Heart left ventricle (tissue), 16 donors: ENCODE measurements at regions not wholly inside any gene's neighbourhood (a gene's known extent, or its start where the extent isn't known, plus 50 kb on each side); places are given as distances from the start of the nearest gene placed in this dataset.
"Not testable (repeated sequence)": the region's sequence is repeated elsewhere in the genome, so short reads cannot be mapped to it uniquely, and the experiment has no call there.

Source experiments
- ATAC-seq, 4 donors: fragments of 200-7000 bp; cut with Tn5 transposase; one replicate each; pipeline ENCODE4 v1.9.1; 2020 to 2022; ENCODE audit warnings: moderate library complexity in 4 of 4, mild to moderate bottlenecking in 3 of 4, moderate number of reproducible peaks in 1 of 4
- DNase-seq, 5 donors: peaks; one replicate each; pipeline ENCODE4 v3.0.0-alpha.2; 2020
- H3K27ac ChIP-seq, 12 donors: fragments of 200-600 bp; sonication (generic) in 4 of 12; one replicate each; pipeline versions ENCODE4 v1.5.0 to v1.8.0; 2016 to 2022; ENCODE audit warnings: mild to moderate bottlenecking in 2 of 12
- H3K27me3 ChIP-seq, 9 donors: fragments of 200-600 bp; sonication (generic) in 2 of 9; one replicate each; pipeline versions ENCODE4 v1.5.1 to v1.8.0; 2016 to 2022; ENCODE audit warnings: mild to moderate bottlenecking in 3 of 9
- H3K36me3 ChIP-seq, 9 donors: fragments of 200-600 bp; sonication (generic) in 2 of 9; one replicate each; pipeline versions ENCODE4 v1.5.0 to v1.8.0; 2018 to 2022; ENCODE audit warnings: mild to moderate bottlenecking in 2 of 9
- H3K4me1 ChIP-seq, 12 donors: fragments of 200-600 bp; sonication (generic) in 4 of 12; one replicate each; pipeline versions ENCODE4 v1.5.0 to v1.8.0; 2016 to 2022; ENCODE audit warnings: mild to moderate bottlenecking in 3 of 12
- H3K4me3 ChIP-seq, 12 donors: fragments of 200-600 bp; sonication (generic) in 4 of 12; one replicate each; pipeline versions ENCODE4 v1.5.0 to v1.8.0; 2017 to 2022; ENCODE audit warnings: mild to moderate bottlenecking in 9 of 12, moderate library complexity in 4 of 12
- H3K9me3 ChIP-seq, 12 donors: fragments of 200-600 bp; sonication (generic) in 4 of 12; one replicate each; pipeline versions ENCODE4 v1.5.0 to v1.8.0; 2016 to 2022; ENCODE audit warnings: mild to moderate bottlenecking in 1 of 12
- CTCF ChIP-seq, 12 donors: fragments of 200-600 bp; sonication (generic) in 4 of 12; IDR thresholded peaks; one replicate each; pipeline versions ENCODE4 v1.5.0 to v1.8.0; 2018 to 2022; ENCODE audit warnings: antibody characterized with exemption in 12 of 12, mild to moderate bottlenecking in 5 of 12
- POLR2A ChIP-seq, 2 donors: fragments of 450-650 bp; IDR thresholded peaks; one replicate each; pipeline ENCODE4 v1.6.1; 2017; ENCODE audit warnings: antibody characterized with exemption in 2 of 2, mild to moderate bottlenecking in 2 of 2, moderate library complexity in 2 of 2
- WGBS, 4 donors: extraction: QIAGEN DNeasy Blood & Tissue Kit in 2 of 4; methylation state at CpG; one replicate each; pipeline versions ENCODE4 v1.1.5 to v1.1.7; 2013 to 2018; 5-methylcytosine and 5-hydroxymethylcytosine counted together
- intact Hi-C, 10 donors: fragments of 100-400 bp; cut with DNase I; formaldehyde crosslinking; loops; one replicate each; pipeline versions ENCODE4 v1.11.1 to v1.14.2; 2022
- donor health status: ischemic (EF 13 %, LVEDD 7.1; RV severe dilation, severe dysfunction).
- donor health status: healthy with polysubstance abuse.
- donor health status: DM: no; HTN: yes; CAD: no.
- donor health status: DM: no; HTN: no; CAD: no.
- donor health status: ischemic (EF 25% LVEDD 6.9; RV normal size, moderate dysfunction).
- donor health status: ischemic (EF 25% LVEDD 5.7; RV mildly dilated, moderate dysfunction).
- donor health status: healthy.
- donor health status: DM: yes; HTN: yes; CAD: no.
- donor health status: ischemic (EF 35%, LVEDD 5.7; RV mildly dilated, moderate dysfunction).
- donor health status: nonischemic (EF 11% LVEDD 7.7; RV severe dilation, severe dysfunction).
- donor health status: DM: yes; HTN: yes; CAD: no.
- donor health status: PGD.
- donor health status: ischemic (EF 29% LVEDD 5.4; RV normal size, mild dysfunction).
- donor health status: nonischemic (EF 23%, LVEDD 6.1; RV moderate dilation, normal function).

- Histone ChIP-seq H3K36me3 (no peaks in the 10 kb centered on the region), H3K27ac (no peak overlapping the region), H3K4me3 (no peak overlapping the region), H3K4me1 (no peaks in the 10 kb centered on the region), H3K27me3 (peaks cover 0 to 8% (median 0%) of the 10 kb centered on the region in 9 donors), H3K9me3 (peaks cover 0 to 14% (median 0%) of the 10 kb centered on the region in 12 donors)
- TF ChIP-seq CTCF (IDR thresholded peaks at IDR 0.05): no peak
- TF ChIP-seq POLR2A (IDR thresholded peaks at IDR 0.05): no peak
- intact Hi-C loops: no loop called here
- WGBS, 4 donors: 74 to 80% (median 77%) methylated on average over 4 of the region's 4 CpGs
- DNase-seq (no peak), ATAC-seq (no peak)
Observed at GRCh38 chr4:158353541-158354304, 143.4 kb downstream of the TMEM144 start.

DNA sequence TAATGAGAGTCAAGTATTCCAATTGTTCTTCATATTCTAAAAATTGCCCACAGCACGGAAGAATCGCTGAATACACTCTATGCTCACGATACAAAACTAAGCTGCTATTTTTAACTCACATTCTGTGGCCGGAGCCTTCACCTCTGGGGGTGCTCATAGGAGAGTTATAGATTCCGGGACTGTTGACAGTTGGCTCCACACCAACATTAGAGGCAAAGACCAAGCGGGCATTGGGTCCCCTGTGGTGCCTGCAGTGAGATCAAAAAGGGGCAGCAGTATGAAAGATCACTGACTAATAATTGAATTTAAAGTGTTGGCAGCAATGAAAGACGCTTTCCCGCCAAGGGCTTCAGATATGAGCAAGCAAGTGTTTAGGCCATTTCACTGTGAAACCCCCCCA, 146.0 kb downstream of the TMEM144 start:
- H3K4me1 ChIP-seq: no peaks in the 10 kb centered on the region
- no peak overlapping the region for H3K27ac ChIP-seq
- TF ChIP-seq POLR2A (IDR thresholded peaks at IDR 0.05) (no peak), CTCF (IDR thresholded peaks at IDR 0.05) (no peak)
- intact Hi-C loops: no loop called here
- no peak overlapping the region for H3K4me3 ChIP-seq
- H3K36me3 ChIP-seq: no peaks in the 10 kb centered on the region
- 35 to 61% (median 46%) methylated on average over 8 of the region's 8 CpGs for WGBS, 4 donors
- ATAC-seq: no peak
- no peak for DNase-seq
- peaks cover 0 to 8% (median 0%) of the 10 kb centered on the region in 9 donors for H3K27me3 ChIP-seq
- peaks cover 0 to 24% (median 1%) of the 10 kb centered on the region in 12 donors for H3K9me3 ChIP-seq

- DNase-seq, H3K36me3 ChIP-seq, H3K4me3 ChIP-seq, intact Hi-C loops, H3K27me3 ChIP-seq, H3K4me1 ChIP-seq, ATAC-seq, H3K27ac ChIP-seq: not testable (repeated sequence)
- peaks cover 0 to 14% (median 0%) of the 10 kb centered on the region in 12 donors for H3K9me3 ChIP-seq
- 90 to 95% (median 93%) methylated on average over 8 to 9 of the region's 9 CpGs for WGBS, 4 donors
Observed at GRCh38 chr4:158367932-158368441, 153.7 kb upstream of the RXFP1 start.

GRCh38 chr4:158371158-158371557, 150.5 kb upstream of the RXFP1 start:
- Histone ChIP-seq H3K27ac (no peak overlapping the region), H3K36me3 (no peaks in the 10 kb centered on the region), H3K4me1 (no peaks in the 10 kb centered on the region), H3K27me3 (no peaks in the 10 kb centered on the region), H3K9me3 (no peaks in the 10 kb centered on the region), H3K4me3 (no peak overlapping the region)
- TF ChIP-seq POLR2A (IDR thresholded peaks at IDR 0.05) (no peak), CTCF (IDR thresholded peaks at IDR 0.05) (no peak)
- intact Hi-C loops: no loop called here
- DNase-seq (no peak), ATAC-seq (no peak)
- WGBS, 4 donors: 74 to 88% (median 76%) methylated on average over 3 of the region's 3 CpGs
